Uterus (tissue), 3 donors: ENCODE measurements at regions not wholly inside any gene's neighbourhood (a gene's known extent, or its start where the extent isn't known, plus 50 kb on each side); places are given as distances from the start of the nearest gene placed in this dataset.
A peak's percentile ranks its signal among the peaks of the same experiment; 100 is the strongest.
"Not testable (repeated sequence)": the region's sequence is repeated elsewhere in the genome, so short reads cannot be mapped to it uniquely, and the experiment has no call there.

Source experiments
- DNase-seq, 2 donors: peaks; one replicate each; pipeline ENCODE4 v3.0.0-alpha.2; 2019 to 2020
- H3K27ac ChIP-seq, 2 donors: fragments of 200-600 bp; sonication (generic); 1 replicate in 1 of 2; 2 replicates in 1 of 2; pipeline ENCODE4 v1.5.1; 2016 to 2018
- H3K27me3 ChIP-seq, 2 donors: fragments of 200-600 bp; sonication (generic); one replicate each; pipeline ENCODE4 v1.5.1; 2018 to 2019; ENCODE audit warnings: control low read depth in 1 of 2
- H3K36me3 ChIP-seq, 2 donors: fragments of 200-600 bp; sonication (generic); one replicate each; pipeline ENCODE4 v1.5.1; 2019; ENCODE audit warnings: control low read depth in 1 of 2
- H3K4me1 ChIP-seq, 2 donors: fragments of 200-600 bp; sonication (generic); one replicate each; pipeline ENCODE4 v1.5.1; 2018 to 2019; ENCODE audit warnings: control low read depth in 1 of 2
- H3K4me3 ChIP-seq, 2 donors: fragments of 200-600 bp; sonication (generic); 1 replicate in 1 of 2; 2 replicates in 1 of 2; pipeline ENCODE4 v1.5.1; 2018 to 2019; ENCODE audit warnings: mild to moderate bottlenecking in 1 of 2
- H3K9me3 ChIP-seq, 2 donors: fragments of 200-600 bp; sonication (generic); one replicate each; pipeline ENCODE4 v1.5.1; 2019; ENCODE audit warnings: control low read depth in 1 of 2
- CTCF ChIP-seq, 4 experiments: fragments of 200-600 bp in 2 of 4; fragments of 450-650 bp in 2 of 4; sonication (generic) in 2 of 4; IDR thresholded peaks; one replicate each; pipeline ENCODE4 v1.5.1; 2016 to 2019; ENCODE audit warnings: antibody characterized with exemption in 4 of 4, mild to moderate bottlenecking in 2 of 4, moderate library complexity in 1 of 4
- POLR2A ChIP-seq, 2 donors: fragments of 450-650 bp; IDR thresholded peaks; one replicate each; pipeline ENCODE4 v1.6.1; 2016; ENCODE audit warnings: antibody characterized with exemption in 2 of 2, mild to moderate bottlenecking in 1 of 2, moderate library complexity in 1 of 2
- intact Hi-C: fragments of 100-400 bp; cut with DNase I; formaldehyde crosslinking; loops from one replicate; pipeline ENCODE4 v1.15.1; 2023; ENCODE audit warnings: low total_unique reads
- donor health status: DM: yes; HTN: yes; CAD: no.

DNA sequence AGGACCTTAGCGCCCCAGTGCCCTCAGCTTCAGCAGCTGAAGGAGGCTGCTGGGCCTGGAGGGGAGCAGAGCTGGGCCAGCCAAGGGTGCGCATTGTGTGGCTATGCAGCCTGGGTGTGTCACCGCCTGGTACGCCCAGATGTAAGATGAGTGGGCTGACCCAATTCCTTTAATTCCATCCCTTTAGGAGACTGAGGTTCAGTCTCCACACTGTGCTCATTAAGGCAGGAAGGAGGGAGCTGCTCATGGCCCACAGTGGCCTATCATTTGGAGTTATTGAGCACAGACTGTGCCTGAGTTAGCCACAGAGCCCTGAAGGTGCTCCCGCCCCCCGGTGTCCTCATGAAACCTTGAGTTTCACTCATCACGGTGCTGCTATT lies 194.1 kb upstream of the GLI2 start:
- Histone ChIP-seq H3K9me3 (no peaks in the 10 kb centered on the region), H3K36me3 (no peaks in the 10 kb centered on the region), H3K4me3 (no peak overlapping the region), H3K27ac (no peak overlapping the region), H3K4me1 (no peaks in the 10 kb centered on the region), H3K27me3 (no peaks in the 10 kb centered on the region)
- TF ChIP-seq POLR2A (IDR thresholded peaks at IDR 0.05) (no peak), CTCF (IDR thresholded peaks at IDR 0.05) (no peak)
- intact Hi-C loops = no loop called here
- DNase-seq = no peak

GRCh38 chr2:120541972-120542670 lies 193.5 kb upstream of the GLI2 start:
- TF ChIP-seq POLR2A (IDR thresholded peaks at IDR 0.05) (no peak), CTCF (IDR thresholded peaks at IDR 0.05) (no peak)
- intact Hi-C loops = no loop called here
- Histone ChIP-seq H3K4me1 (no peaks in the 10 kb centered on the region), H3K9me3 (no peaks in the 10 kb centered on the region), H3K36me3 (no peaks in the 10 kb centered on the region), H3K27ac (no peak overlapping the region), H3K27me3 (no peaks in the 10 kb centered on the region), H3K4me3 (no peak overlapping the region)
- DNase-seq = no peak

DNA sequence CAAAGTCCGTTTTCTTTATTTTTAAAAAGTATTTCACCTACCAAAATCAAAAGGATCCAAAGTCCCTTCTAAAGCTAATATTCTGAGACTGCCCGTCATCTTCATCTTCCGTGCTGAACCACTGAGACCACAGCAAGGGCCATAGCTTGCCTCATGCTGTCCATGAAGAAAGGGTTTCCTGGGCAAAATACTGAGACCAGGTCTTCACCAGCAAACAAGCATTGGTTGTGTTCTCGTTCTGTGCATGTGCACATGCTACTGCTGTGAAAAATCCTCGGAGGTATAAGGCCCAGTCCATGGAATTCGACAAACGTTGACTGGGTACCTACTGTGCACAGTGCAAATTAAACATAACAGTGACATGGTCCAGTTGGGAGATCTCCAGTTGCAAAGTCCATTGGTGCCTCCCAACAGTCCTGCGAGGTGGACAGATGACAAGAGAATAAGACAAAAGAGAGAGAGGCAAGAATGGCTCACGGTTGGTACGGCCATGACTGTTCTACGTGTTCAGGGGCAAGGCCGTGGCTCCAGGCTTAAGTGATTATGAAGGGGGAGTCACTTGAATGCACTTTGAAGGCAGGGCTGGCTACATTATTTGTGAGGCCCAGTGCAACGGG lies 192.6 kb upstream of the GLI2 start:
- Histone ChIP-seq H3K27me3 (no peaks in the 10 kb centered on the region), H3K4me1 (no peaks in the 10 kb centered on the region), H3K4me3 (no peak overlapping the region), H3K36me3 (no peaks in the 10 kb centered on the region), H3K27ac (no peak overlapping the region), H3K9me3 (no peaks in the 10 kb centered on the region)
- intact Hi-C loops = no loop called here
- TF ChIP-seq POLR2A (IDR thresholded peaks at IDR 0.05) = no peak
- DNase-seq = no peak

- intact Hi-C loops = no loop called here
- H3K27ac ChIP-seq = no peak overlapping the region
- H3K9me3 ChIP-seq = no peaks in the 10 kb centered on the region
- peak in 1 of 2 donors; percentile 51 for DNase-seq
- TF ChIP-seq POLR2A (IDR thresholded peaks at IDR 0.05) (no peak), CTCF (IDR thresholded peaks at IDR 0.05) (no peak)
- no peaks in the 10 kb centered on the region for H3K27me3 ChIP-seq
- no peaks in the 10 kb centered on the region for H3K36me3 ChIP-seq
- no peak overlapping the region for H3K4me3 ChIP-seq
- H3K4me1 ChIP-seq = no peaks in the 10 kb centered on the region
Observed at GRCh38 chr2:120543899-120544298, 191.8 kb upstream of the GLI2 start.

- Histone ChIP-seq H3K27me3 (no peaks in the 10 kb centered on the region), H3K36me3 (no peaks in the 10 kb centered on the region), H3K4me1 (no peaks in the 10 kb centered on the region), H3K4me3 (no peak overlapping the region), H3K27ac (no peak overlapping the region), H3K9me3 (no peaks in the 10 kb centered on the region)
- TF ChIP-seq CTCF (IDR thresholded peaks at IDR 0.05) (no peak), POLR2A (IDR thresholded peaks at IDR 0.05) (no peak)
- no peak for DNase-seq
- intact Hi-C loops = no loop called here
Observed at GRCh38 chr2:120544522-120544921, 191.1 kb upstream of the GLI2 start.

GRCh38 chr2:120545007-120545406 lies 190.7 kb upstream of the GLI2 start:
- H3K27ac ChIP-seq, H3K4me1 ChIP-seq, intact Hi-C loops, H3K36me3 ChIP-seq, H3K4me3 ChIP-seq, H3K27me3 ChIP-seq, H3K9me3 ChIP-seq, DNase-seq: not testable (repeated sequence)
